Cardiac fibroblast (primary cell): ENCODE measurements at regions not wholly inside any gene's neighbourhood (a gene's known extent, or its start where the extent isn't known, plus 50 kb on each side); places are given as distances from the start of the nearest gene placed in this dataset.
"Not testable (repeated sequence)": the region's sequence is repeated elsewhere in the genome, so short reads cannot be mapped to it uniquely, and the experiment has no call there.

Experiments used
- DNase-seq, 2 donors: peaks; one replicate each; pipeline versions ENCODE4 v3.0.0 to v3.0.0-alpha.2; 2010; ENCODE audit warnings: low read depth in 2 of 2
- H3K4me3 ChIP-seq, 2 donors: replicated peaks in 1 of 2; 1 replicate in 1 of 2; 2 replicates in 1 of 2; pipeline ENCODE4 v1.5.1; 2011; ENCODE audit warnings: low read depth in 2 of 2, low read length in 2 of 2, mild to moderate bottlenecking in 2 of 2, moderate library complexity in 1 of 2
- CTCF ChIP-seq: IDR thresholded peaks from one replicate; pipeline ENCODE4 v1.5.1; 2011; ENCODE audit warnings: low read depth, mild to moderate bottlenecking, low read length, inconsistent platforms

GRCh38 chr19:30935146-30935545, 414.1 kb downstream of the TSHZ3 start:
- H3K4me3 ChIP-seq, result no peak overlapping the region
- no peak for DNase-seq
- TF ChIP-seq CTCF, result no peak

- H3K4me3 ChIP-seq, DNase-seq: not testable (repeated sequence)
Measured at GRCh38 chr19:30933454-30933853, 415.8 kb downstream of the TSHZ3 start.

GRCh38 chr19:30932854-30933253, 416.4 kb downstream of the TSHZ3 start:
- H3K4me3 ChIP-seq, result no peak overlapping the region
- DNase-seq, result no peak
- no peak for TF ChIP-seq CTCF

- no peak for TF ChIP-seq CTCF
- peak in 1 of 2 donors; percentile 0 for DNase-seq
- no peak overlapping the region for H3K4me3 ChIP-seq
Measured at GRCh38 chr19:30930941-30931706, 418.1 kb downstream of the TSHZ3 start.

GRCh38 chr19:30927705-30928104, 421.5 kb downstream of the TSHZ3 start:
- no peak for DNase-seq
- no peak for TF ChIP-seq CTCF
- no peak overlapping the region for H3K4me3 ChIP-seq

- TF ChIP-seq CTCF, result no peak
- no peak for DNase-seq
- H3K4me3 ChIP-seq, result no peak overlapping the region
Measured at GRCh38 chr19:30924670-30925069, 424.6 kb downstream of the TSHZ3 start.

GRCh38 chr19:30924069-30924636, 425.1 kb downstream of the TSHZ3 start:
- TF ChIP-seq CTCF, result no peak
- no peak overlapping the region for H3K4me3 ChIP-seq
- no peak for DNase-seq
